ENCODE measurements at regions not wholly inside any gene's neighbourhood (a gene's known extent, or its start where the extent isn't known, plus 50 kb on each side); places are given as distances from the start of the nearest gene placed in this dataset.

DNA sequence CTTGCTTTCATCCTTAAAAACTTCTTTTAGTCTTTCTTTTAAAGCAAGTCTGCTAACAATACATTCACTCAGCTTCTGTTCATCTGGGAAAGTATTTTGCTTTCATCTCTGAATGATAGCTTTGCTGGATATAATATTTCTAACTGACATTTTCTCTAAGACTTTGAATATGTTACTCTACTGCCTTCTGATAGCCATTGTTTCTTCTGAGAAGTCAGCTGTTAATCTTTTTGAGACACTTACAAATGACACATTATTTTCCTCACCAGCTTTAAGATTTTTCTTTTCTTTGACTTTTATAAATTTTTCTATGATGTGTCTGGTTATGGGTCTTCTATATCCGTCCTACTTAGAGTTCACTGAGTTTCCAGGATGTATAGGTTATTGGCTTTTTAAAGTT is 643.1 kb downstream of the KCNA4 start:
- Histone ChIP-seq H4K20me1 (replicated peaks; ENCODE audit: control insufficient read depth, extremely low read depth, insufficient read depth, low read length) (no peaks in the 10 kb centered on the region), H3K9me3 (replicated peaks; ENCODE audit: control insufficient read depth, insufficient read depth, low read length) (no peaks in the 10 kb centered on the region), H3K27ac (ENCODE audit: insufficient read depth, low read depth, low read length) (no peak overlapping the region), H3K9ac (replicated peaks; ENCODE audit: extremely low read depth, insufficient read depth, low read length) (no peak overlapping the region), H3K4me1 (ENCODE audit: control insufficient read depth, extremely low read depth, insufficient read depth, low read length) (no peaks in the 10 kb centered on the region), H3K4me2 (ENCODE audit: insufficient read depth, low read length) (no peak overlapping the region), H3K27me3 (ENCODE audit: control insufficient read depth in 2 of 2, insufficient read depth in 2 of 2, low read length in 2 of 2) (no peaks in the 10 kb centered on the region), H3K36me3 (ENCODE audit: control insufficient read depth in 2 of 2, extremely low read depth in 1 of 2, insufficient read depth in 2 of 2, low read length in 2 of 2) (no peaks in the 10 kb centered on the region), H3K4me3 (replicated peaks in 1 of 3; ENCODE audit: insufficient read depth in 1 of 3, low read depth in 1 of 3, low read length in 3 of 3) (no peak overlapping the region), H3K79me2 (ENCODE audit: control insufficient read depth, insufficient read depth, low read length) (no peaks in the 10 kb centered on the region), H2AFZ (ENCODE audit: low read depth, low read length) (no peak overlapping the region), H3K9me1 (replicated peaks; ENCODE audit: control insufficient read depth, extremely low read depth, insufficient read depth, low read length) (no peaks in the 10 kb centered on the region)
- BruUV-seq (replicated peaks), result no TSS peak
- DNase-seq (ENCODE audit: low read depth, low spot score) (no peak), FAIRE-seq (no peak)
- ChIA-PET CTCF (interaction anchor here (1.3 to 1.4 kb wide), 2 partner anchors 10 to 30 kb away, joined by 3 read pairs; no protein-coding TSS in a partner anchor), POLR2A (no interaction called here)
- intact Hi-C loops (cut with micrococcal nuclease) (no loop called here), dilution Hi-C loops (cut with MboI; ENCODE audit: extremely low pct_ligation_motif_present, low sequenced_read_pairs) (no loop called here)
- TF ChIP-seq JUN (IDR thresholded peaks at IDR 0.05; ENCODE audit: borderline replicate concordance, insufficient read depth, insufficient read length, low read depth), result no peak
- TF ChIP-seq EZH2 (IDR thresholded peaks at IDR 0.05; ENCODE audit: borderline replicate concordance, low read depth, low read length, severe bottlenecking), result no peak

DNA sequence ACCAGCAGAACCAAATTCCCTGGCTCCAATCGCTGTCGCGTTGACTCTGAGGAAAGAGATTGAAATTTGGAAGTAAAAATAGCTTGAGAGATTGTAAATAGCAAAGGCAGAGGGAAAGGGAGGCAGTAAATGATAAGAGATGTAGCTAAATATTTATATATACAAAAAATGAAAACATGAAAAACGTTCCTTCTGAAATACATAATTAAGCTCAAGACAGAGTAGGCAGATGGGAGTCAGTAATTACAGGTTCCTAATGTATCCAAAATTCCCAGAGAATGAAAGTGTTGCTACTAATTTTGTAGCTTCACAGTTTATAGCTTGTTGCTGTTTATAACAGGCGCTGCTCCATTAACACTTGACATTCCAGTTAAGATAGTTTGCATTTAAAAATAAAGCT is 648.7 kb downstream of the KCNA4 start:
- FAIRE-seq, result no peak
- Histone ChIP-seq H3K36me3 (ENCODE audit: control insufficient read depth in 2 of 2, extremely low read depth in 1 of 2, insufficient read depth in 2 of 2, low read length in 2 of 2) (no peaks in the 10 kb centered on the region), H3K27me3 (ENCODE audit: control insufficient read depth in 2 of 2, insufficient read depth in 2 of 2, low read length in 2 of 2) (no peaks in the 10 kb centered on the region), H3K9ac (replicated peaks; ENCODE audit: extremely low read depth, insufficient read depth, low read length) (no peak overlapping the region), H3K27ac (ENCODE audit: insufficient read depth, low read depth, low read length) (no peak overlapping the region), H3K9me1 (replicated peaks; ENCODE audit: control insufficient read depth, extremely low read depth, insufficient read depth, low read length) (no peaks in the 10 kb centered on the region), H3K4me2 (ENCODE audit: insufficient read depth, low read length) (no peak overlapping the region), H3K4me1 (ENCODE audit: control insufficient read depth, extremely low read depth, insufficient read depth, low read length) (no peaks in the 10 kb centered on the region), H4K20me1 (replicated peaks; ENCODE audit: control insufficient read depth, extremely low read depth, insufficient read depth, low read length) (no peaks in the 10 kb centered on the region), H2AFZ (ENCODE audit: low read depth, low read length) (no peak overlapping the region), H3K9me3 (replicated peaks; ENCODE audit: control insufficient read depth, insufficient read depth, low read length) (no peaks in the 10 kb centered on the region), H3K79me2 (ENCODE audit: control insufficient read depth, insufficient read depth, low read length) (no peaks in the 10 kb centered on the region), H3K4me3 (replicated peaks in 1 of 3; ENCODE audit: insufficient read depth in 1 of 3, low read depth in 1 of 3, low read length in 3 of 3) (no peak overlapping the region)
- dilution Hi-C loops (cut with MboI; ENCODE audit: extremely low pct_ligation_motif_present, low sequenced_read_pairs) (no loop called here), intact Hi-C loops (cut with micrococcal nuclease) (no loop called here)
- DNase-seq (ENCODE audit: low read depth, low spot score), result no peak
- TF ChIP-seq POLR2AphosphoS5 (IDR thresholded peaks at IDR 0.05; ENCODE audit: insufficient read depth, low read depth, low read length) (no peak), JUN (IDR thresholded peaks at IDR 0.05; ENCODE audit: borderline replicate concordance, insufficient read depth, insufficient read length, low read depth) (no peak), GATA2 (IDR thresholded peaks at IDR 0.05; ENCODE audit: insufficient read depth, insufficient read length, low read depth, low read length) (no peak), FOS (IDR thresholded peaks at IDR 0.05; ENCODE audit: borderline replicate concordance, insufficient read depth, low read length) (no peak), MYC (IDR thresholded peaks at IDR 0.05; ENCODE audit: low read depth, low read length) (no peak), POLR2A (IDR thresholded peaks at IDR 0.05; ENCODE audit: low read depth, low read length) (no peak), MAX (IDR thresholded peaks at IDR 0.05; ENCODE audit: insufficient read depth, insufficient read length) (no peak), EZH2 (IDR thresholded peaks at IDR 0.05; ENCODE audit: borderline replicate concordance, low read depth, low read length, severe bottlenecking) (no peak)
- TF ChIP-seq, protein P1, sequence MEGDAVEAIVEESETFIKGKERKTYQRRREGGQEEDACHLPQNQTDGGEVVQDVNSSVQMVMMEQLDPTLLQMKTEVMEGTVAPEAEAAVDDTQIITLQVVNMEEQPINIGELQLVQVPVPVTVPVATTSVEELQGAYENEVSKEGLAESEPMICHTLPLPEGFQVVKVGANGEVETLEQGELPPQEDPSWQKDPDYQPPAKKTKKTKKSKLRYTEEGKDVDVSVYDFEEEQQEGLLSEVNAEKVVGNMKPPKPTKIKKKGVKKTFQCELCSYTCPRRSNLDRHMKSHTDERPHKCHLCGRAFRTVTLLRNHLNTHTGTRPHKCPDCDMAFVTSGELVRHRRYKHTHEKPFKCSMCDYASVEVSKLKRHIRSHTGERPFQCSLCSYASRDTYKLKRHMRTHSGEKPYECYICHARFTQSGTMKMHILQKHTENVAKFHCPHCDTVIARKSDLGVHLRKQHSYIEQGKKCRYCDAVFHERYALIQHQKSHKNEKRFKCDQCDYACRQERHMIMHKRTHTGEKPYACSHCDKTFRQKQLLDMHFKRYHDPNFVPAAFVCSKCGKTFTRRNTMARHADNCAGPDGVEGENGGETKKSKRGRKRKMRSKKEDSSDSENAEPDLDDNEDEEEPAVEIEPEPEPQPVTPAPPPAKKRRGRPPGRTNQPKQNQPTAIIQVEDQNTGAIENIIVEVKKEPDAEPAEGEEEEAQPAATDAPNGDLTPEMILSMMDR (IDR thresholded peaks at IDR 0.05; ENCODE audit: extremely low read depth in 1 of 2, insufficient read depth in 1 of 2, low read depth in 1 of 2, low read length in 2 of 2), result no peak
- POLR2A ChIA-PET, result no interaction called here
- CTCF ChIA-PET, result interaction anchor here (1.1 to 1.3 kb wide), 2 partner anchors 9 to 25 kb away, joined by 3 to 6 read pairs; no protein-coding TSS in a partner anchor
- no TSS peak for BruUV-seq (replicated peaks)
